Osteocyte (in vitro differentiated cells): ENCODE measurements at regions not wholly inside any gene's neighbourhood (a gene's known extent, or its start where the extent isn't known, plus 50 kb on each side); places are given as distances from the start of the nearest gene placed in this dataset.

ENCODE experiments used
- DNase-seq: peaks from one replicate; pipeline ENCODE4 v3.0.0; 2021; ENCODE audit warnings: mixed read lengths; ENCODE audit not compliant: unreplicated experiment; ENCODE audit errors: extremely low spot score
- H3K27ac Mint-ChIP-seq: one replicate; pipeline ENCODE4 v1.8.0; 2021; ENCODE audit warnings: mild to moderate bottlenecking, mixed read lengths; ENCODE audit not compliant: unreplicated experiment
- H3K27me3 Mint-ChIP-seq: one replicate; pipeline ENCODE4 v1.8.0; 2021; ENCODE audit warnings: mixed read lengths; ENCODE audit not compliant: unreplicated experiment
- H3K36me3 Mint-ChIP-seq: one replicate; pipeline ENCODE4 v1.8.0; 2021; ENCODE audit warnings: mixed read lengths; ENCODE audit not compliant: unreplicated experiment
- H3K4me1 Mint-ChIP-seq: one replicate; pipeline ENCODE4 v1.8.0; 2021; ENCODE audit warnings: mixed read lengths; ENCODE audit not compliant: unreplicated experiment
- H3K4me3 Mint-ChIP-seq: one replicate; pipeline ENCODE4 v1.8.0; 2021; ENCODE audit warnings: mild to moderate bottlenecking, moderate library complexity, mixed read lengths; ENCODE audit not compliant: unreplicated experiment
- H3K9me3 Mint-ChIP-seq: one replicate; pipeline ENCODE4 v1.8.0; 2021; ENCODE audit warnings: mixed read lengths; ENCODE audit not compliant: unreplicated experiment
- TF ChIP-seq, protein P1 (sequence below): fragments of 200-600 bp; sonication (generic); IDR thresholded peaks from 2 replicates; pipeline ENCODE4 v1.5.0; 2021; ENCODE audit warnings: antibody characterized with exemption, mild to moderate bottlenecking, moderate library complexity

DNA sequence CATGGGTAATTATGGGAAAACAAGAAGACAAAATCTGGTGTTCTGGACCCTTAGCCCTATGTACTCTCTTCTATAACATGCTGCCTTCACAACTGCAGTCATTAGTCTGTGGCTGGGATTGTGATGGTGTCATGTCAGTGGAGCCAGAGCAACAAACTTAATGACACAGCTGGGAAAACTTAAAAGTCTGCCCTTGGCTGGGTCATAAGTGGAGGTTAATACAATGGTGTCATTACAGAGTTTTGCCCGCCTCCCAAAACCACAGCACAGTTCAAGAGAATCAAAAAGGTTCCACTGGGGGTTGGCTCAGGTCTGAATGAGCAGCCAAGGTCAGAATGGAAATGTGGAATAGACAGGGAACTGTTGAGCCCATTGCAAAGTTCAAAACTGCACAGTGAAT, 455.7 kb upstream of the PIK3C3 start:
- Mint-ChIP-seq H3K9me3 (no peaks in the 10 kb centered on the region), H3K36me3 (peaks cover 5% of the 10 kb centered on the region), H3K27me3 (no peaks in the 10 kb centered on the region), H3K4me1 (peaks cover 15% of the 10 kb centered on the region), H3K4me3 (no peak overlapping the region), H3K27ac (no peak overlapping the region)
- TF ChIP-seq, protein P1, sequence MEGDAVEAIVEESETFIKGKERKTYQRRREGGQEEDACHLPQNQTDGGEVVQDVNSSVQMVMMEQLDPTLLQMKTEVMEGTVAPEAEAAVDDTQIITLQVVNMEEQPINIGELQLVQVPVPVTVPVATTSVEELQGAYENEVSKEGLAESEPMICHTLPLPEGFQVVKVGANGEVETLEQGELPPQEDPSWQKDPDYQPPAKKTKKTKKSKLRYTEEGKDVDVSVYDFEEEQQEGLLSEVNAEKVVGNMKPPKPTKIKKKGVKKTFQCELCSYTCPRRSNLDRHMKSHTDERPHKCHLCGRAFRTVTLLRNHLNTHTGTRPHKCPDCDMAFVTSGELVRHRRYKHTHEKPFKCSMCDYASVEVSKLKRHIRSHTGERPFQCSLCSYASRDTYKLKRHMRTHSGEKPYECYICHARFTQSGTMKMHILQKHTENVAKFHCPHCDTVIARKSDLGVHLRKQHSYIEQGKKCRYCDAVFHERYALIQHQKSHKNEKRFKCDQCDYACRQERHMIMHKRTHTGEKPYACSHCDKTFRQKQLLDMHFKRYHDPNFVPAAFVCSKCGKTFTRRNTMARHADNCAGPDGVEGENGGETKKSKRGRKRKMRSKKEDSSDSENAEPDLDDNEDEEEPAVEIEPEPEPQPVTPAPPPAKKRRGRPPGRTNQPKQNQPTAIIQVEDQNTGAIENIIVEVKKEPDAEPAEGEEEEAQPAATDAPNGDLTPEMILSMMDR = no peak
- no peak for DNase-seq

DNA sequence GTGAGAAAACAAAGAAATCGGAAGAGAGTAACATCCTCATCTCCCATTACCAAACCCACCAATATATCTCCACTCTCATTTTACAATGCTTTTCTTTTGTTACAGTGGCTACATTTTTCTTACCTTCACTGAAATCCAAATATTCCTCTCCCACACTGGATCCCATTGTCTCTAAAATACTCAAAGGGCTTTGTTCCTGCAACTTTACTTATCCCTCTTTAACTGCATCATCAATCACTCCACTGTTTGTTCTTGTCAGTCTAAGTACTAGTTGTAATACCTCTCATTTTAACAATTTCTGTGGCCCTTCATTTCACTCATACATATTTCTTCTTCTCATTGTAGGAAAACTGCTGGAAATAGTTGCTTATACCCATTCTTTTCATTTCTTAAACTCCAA, 464.2 kb upstream of the PIK3C3 start:
- H3K4me3 Mint-ChIP-seq = no peak overlapping the region
- H3K36me3 Mint-ChIP-seq = peaks cover 23% of the 10 kb centered on the region
- no peak overlapping the region for H3K27ac Mint-ChIP-seq
- DNase-seq = no peak
- H3K4me1 Mint-ChIP-seq = no peaks in the 10 kb centered on the region
- peaks cover 9% of the 10 kb centered on the region for H3K9me3 Mint-ChIP-seq
- H3K27me3 Mint-ChIP-seq = no peaks in the 10 kb centered on the region
- TF ChIP-seq, protein P1 = no peak

DNA sequence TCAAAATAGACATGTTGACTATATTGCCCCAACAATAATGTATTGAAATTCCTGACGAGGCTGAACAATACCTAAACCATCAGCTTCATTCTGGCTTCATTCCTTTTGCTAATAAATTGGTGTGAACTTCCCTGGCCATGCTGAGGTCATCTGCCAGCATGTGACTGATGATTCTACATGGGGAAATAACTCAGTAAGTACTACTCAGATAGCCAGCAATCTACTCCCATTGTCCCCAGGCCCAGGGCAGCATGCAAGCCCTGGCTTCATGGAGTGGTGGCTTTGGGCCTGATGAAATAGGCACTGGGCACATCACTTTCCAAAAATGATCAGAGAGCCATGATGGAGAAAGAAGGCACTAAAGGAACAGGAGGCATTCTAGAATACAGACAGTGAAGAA, 468.5 kb upstream of the PIK3C3 start:
- peaks cover 14% of the 10 kb centered on the region for H3K36me3 Mint-ChIP-seq
- no peak for DNase-seq
- no peak overlapping the region for H3K27ac Mint-ChIP-seq
- no peaks in the 10 kb centered on the region for H3K4me1 Mint-ChIP-seq
- TF ChIP-seq, protein P1 = no peak
- H3K9me3 Mint-ChIP-seq = peaks cover 9% of the 10 kb centered on the region
- H3K4me3 Mint-ChIP-seq = no peak overlapping the region
- no peaks in the 10 kb centered on the region for H3K27me3 Mint-ChIP-seq

DNA sequence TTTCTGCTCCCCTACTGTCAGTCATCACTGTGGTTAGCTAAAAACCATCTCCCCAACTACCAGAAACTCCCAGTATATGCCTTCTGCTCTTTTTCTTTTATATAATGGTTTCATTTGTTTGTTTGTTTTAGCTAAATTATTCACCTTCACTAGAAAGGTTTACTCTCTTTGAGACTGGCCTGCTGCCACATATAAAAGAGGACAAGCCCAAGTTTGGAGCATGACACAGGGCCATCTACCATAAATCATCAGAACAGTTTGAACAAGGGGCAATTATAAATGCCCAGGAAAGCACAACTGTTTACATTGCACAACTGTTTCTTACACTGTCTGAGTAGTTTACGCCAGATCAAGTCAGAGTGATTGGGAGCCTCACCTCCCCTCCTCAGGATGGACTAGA, 471.0 kb upstream of the PIK3C3 start:
- Mint-ChIP-seq H3K36me3 (peaks cover 10% of the 10 kb centered on the region), H3K27ac (no peak overlapping the region), H3K4me1 (peaks cover 2% of the 10 kb centered on the region), H3K27me3 (no peaks in the 10 kb centered on the region), H3K9me3 (peaks cover 4% of the 10 kb centered on the region), H3K4me3 (no peak overlapping the region)
- TF ChIP-seq, protein P1 = no peak
- DNase-seq = no peak

DNA sequence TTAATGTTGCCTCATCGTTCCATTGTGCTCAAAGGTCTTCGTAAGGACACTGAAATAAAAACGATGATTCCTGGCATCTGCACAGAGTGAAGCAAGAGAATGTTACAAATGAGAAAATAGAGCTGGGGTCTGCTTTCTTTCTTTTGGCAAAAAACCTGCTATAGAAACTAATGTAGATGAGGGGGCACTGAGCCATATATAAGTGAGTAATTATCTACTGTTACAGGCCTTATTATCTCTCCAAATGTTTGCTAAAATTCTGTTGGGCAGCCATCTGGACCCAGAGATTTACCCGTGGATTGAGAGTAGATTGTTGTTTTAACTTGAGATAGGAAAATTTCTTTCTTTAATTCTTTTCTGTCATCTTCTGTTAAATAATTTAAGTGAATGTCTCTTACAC, 472.5 kb upstream of the PIK3C3 start:
- Mint-ChIP-seq H3K36me3 (peaks cover 7% of the 10 kb centered on the region), H3K27ac (no peak overlapping the region), H3K4me3 (no peak overlapping the region), H3K9me3 (peaks cover 4% of the 10 kb centered on the region), H3K27me3 (no peaks in the 10 kb centered on the region), H3K4me1 (peaks cover 2% of the 10 kb centered on the region)
- DNase-seq = no peak
- TF ChIP-seq, protein P1 = no peak
